Body of pancreas (tissue), 4 donors: ENCODE measurements at regions not wholly inside any gene's neighbourhood (a gene's known extent, or its start where the extent isn't known, plus 50 kb on each side); places are given as distances from the start of the nearest gene placed in this dataset.

ENCODE experiments used
- ATAC-seq: fragments of 150-250 bp; one replicate; pipeline ENCODE4 v1.9.1; 2016
- DNase-seq, 4 donors: peaks; one replicate each; pipeline ENCODE4 v3.0.0-alpha.2; 2019
- H3K27ac ChIP-seq, 4 donors: fragments of 200-600 bp; sonication (generic); 1 replicate in 3 of 4; 2 replicates in 1 of 4; pipeline versions ENCODE4 v1.5.1 to v1.6.1; 2016 to 2019; ENCODE audit warnings: mild to moderate bottlenecking in 1 of 4, mixed read lengths in 1 of 4, moderate library complexity in 1 of 4
- H3K27me3 ChIP-seq, 2 donors: fragments of 200-600 bp; sonication (generic); one replicate each; pipeline ENCODE4 v1.6.0; 2016; ENCODE audit warnings: mild to moderate bottlenecking in 1 of 2
- H3K36me3 ChIP-seq, 2 donors: fragments of 200-600 bp; sonication (generic); replicated peaks in 1 of 2; 2 replicates each; pipeline ENCODE4 v1.5.1; 2016; ENCODE audit warnings: low read depth in 2 of 2; ENCODE audit not compliant: insufficient read depth in 1 of 2
- H3K4me1 ChIP-seq: fragments of 200-600 bp; sonication (generic); one replicate; pipeline ENCODE4 v1.6.0; 2016
- H3K4me3 ChIP-seq, 2 donors: fragments of 200-600 bp; sonication (generic); 1 replicate in 1 of 2; 2 replicates in 1 of 2; pipeline ENCODE4 v1.5.1; 2016 to 2019
- H3K9me3 ChIP-seq, 3 donors: fragments of 200-600 bp; sonication (generic); 1 replicate in 2 of 3; 2 replicates in 1 of 3; pipeline ENCODE4 v1.5.1; 2016
- POLR2A ChIP-seq, 3 donors: fragments of 450-650 bp; IDR thresholded peaks; one replicate each; pipeline ENCODE4 v1.6.1; 2016; ENCODE audit warnings: antibody characterized with exemption in 3 of 3, mild to moderate bottlenecking in 2 of 3
- WGBS, 2 donors: methylation state at CpG; one replicate each; pipeline ENCODE4 v1.1.5; 2017; 5-methylcytosine and 5-hydroxymethylcytosine counted together
- intact Hi-C: fragments of 100-400 bp; cut with DNase I; formaldehyde crosslinking; loops from one replicate; pipeline ENCODE4 v1.15.1; 2023
- TF ChIP-seq, protein P1 (sequence below), 7 experiments: fragments of 450-650 bp in 4 of 7; fragments of 200-600 bp in 3 of 7; sonication (generic) in 3 of 7; IDR thresholded peaks; one replicate each; pipeline ENCODE4 v1.5.1; 2016 to 2019; ENCODE audit warnings: antibody characterized with exemption in 7 of 7

DNA sequence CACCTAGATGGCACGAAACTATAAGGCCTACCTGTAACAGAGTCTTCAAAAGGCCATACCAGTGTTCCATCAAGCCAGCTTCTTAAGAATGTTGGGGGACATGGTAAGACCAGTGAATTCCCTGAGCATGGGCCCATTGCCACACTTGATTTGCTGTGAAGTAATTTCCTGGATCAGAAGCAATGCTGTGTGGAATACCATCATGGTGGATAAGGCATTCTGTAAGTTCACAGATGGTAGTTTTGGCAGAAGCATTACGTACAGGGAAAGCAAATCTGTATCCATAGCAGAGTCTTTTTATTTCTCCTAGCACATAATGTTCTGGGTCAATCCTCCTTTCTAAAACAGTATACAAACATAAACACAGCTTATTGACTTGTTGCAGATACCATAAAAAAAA lies 89.1 kb upstream of the MAST4 start:
- H3K9me3 ChIP-seq = no peaks in the 10 kb centered on the region
- DNase-seq (no peak), ATAC-seq (no peak)
- no peak overlapping the region for H3K4me3 ChIP-seq
- H3K27ac ChIP-seq = no peak overlapping the region
- no peak for TF ChIP-seq POLR2A (IDR thresholded peaks at IDR 0.05)
- TF ChIP-seq, protein P1, sequence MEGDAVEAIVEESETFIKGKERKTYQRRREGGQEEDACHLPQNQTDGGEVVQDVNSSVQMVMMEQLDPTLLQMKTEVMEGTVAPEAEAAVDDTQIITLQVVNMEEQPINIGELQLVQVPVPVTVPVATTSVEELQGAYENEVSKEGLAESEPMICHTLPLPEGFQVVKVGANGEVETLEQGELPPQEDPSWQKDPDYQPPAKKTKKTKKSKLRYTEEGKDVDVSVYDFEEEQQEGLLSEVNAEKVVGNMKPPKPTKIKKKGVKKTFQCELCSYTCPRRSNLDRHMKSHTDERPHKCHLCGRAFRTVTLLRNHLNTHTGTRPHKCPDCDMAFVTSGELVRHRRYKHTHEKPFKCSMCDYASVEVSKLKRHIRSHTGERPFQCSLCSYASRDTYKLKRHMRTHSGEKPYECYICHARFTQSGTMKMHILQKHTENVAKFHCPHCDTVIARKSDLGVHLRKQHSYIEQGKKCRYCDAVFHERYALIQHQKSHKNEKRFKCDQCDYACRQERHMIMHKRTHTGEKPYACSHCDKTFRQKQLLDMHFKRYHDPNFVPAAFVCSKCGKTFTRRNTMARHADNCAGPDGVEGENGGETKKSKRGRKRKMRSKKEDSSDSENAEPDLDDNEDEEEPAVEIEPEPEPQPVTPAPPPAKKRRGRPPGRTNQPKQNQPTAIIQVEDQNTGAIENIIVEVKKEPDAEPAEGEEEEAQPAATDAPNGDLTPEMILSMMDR (IDR thresholded peaks at IDR 0.05) = no peak
- 86 to 89% methylated on average over 2 of the region's 2 CpGs for WGBS, 2 donors
- H3K4me1 ChIP-seq = no peaks in the 10 kb centered on the region
- no peaks in the 10 kb centered on the region for H3K36me3 ChIP-seq
- no peaks in the 10 kb centered on the region for H3K27me3 ChIP-seq
- intact Hi-C loops = no loop called here

DNA sequence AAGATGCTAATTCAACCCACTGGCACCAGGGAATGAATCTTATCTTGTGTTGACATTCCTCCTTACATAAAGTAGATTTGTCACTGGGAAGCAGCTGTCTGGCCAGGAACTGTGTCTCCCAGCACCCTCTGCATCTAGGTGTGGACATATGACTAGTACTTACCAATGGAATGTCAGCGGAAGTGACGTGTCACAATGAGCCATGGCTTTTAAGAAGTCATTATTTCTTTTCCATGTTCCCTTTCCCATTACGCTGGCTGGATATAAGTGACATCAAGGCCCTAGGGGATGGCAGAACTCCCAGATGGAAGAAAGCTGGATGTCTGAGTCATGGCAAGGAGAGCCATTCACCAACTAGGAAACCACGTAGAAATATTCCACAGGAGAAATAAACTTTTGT lies 84.7 kb upstream of the MAST4 start:
- no peak for TF ChIP-seq POLR2A (IDR thresholded peaks at IDR 0.05)
- TF ChIP-seq, protein P1 (IDR thresholded peaks at IDR 0.05) = no peak
- H3K27me3 ChIP-seq = no peaks in the 10 kb centered on the region
- no peak overlapping the region for H3K4me3 ChIP-seq
- WGBS, 2 donors = 88 to 91% methylated on average over 4 of the region's 4 CpGs
- no peaks in the 10 kb centered on the region for H3K9me3 ChIP-seq
- ATAC-seq (no peak), DNase-seq (no peak)
- intact Hi-C loops = no loop called here
- H3K27ac ChIP-seq = no peak overlapping the region
- H3K36me3 ChIP-seq = no peaks in the 10 kb centered on the region
- H3K4me1 ChIP-seq = no peaks in the 10 kb centered on the region

DNA sequence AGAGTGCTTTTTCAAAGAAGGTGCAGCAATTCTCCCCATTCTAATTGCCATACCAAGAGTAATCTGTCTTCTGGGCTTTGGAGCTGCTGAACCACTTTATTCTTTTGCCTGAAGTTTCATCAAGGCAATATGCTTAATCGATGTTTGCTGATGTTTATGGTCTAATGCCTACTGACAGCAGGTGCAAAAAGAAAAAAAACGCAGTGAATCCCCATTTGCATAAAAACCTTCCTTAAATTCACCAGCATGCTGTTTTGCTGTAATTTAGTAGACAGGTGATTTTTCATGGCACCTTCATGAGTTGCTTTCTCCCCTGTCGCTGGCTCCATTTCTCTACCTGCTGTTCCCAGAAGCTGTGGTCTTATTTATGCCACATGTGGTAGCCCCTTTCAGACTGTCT lies 83.1 kb upstream of the MAST4 start:
- no peak for ATAC-seq
- no peaks in the 10 kb centered on the region for H3K36me3 ChIP-seq
- 56 to 70% methylated on average over 3 of the region's 3 CpGs for WGBS, 2 donors
- H3K27ac ChIP-seq = no peak overlapping the region
- intact Hi-C loops = no loop called here
- H3K9me3 ChIP-seq = no peaks in the 10 kb centered on the region
- no peak for TF ChIP-seq POLR2A (IDR thresholded peaks at IDR 0.05)
- TF ChIP-seq, protein P1 (IDR thresholded peaks at IDR 0.05) = no peak
- H3K4me1 ChIP-seq = no peaks in the 10 kb centered on the region
- H3K4me3 ChIP-seq = no peak overlapping the region
- no peaks in the 10 kb centered on the region for H3K27me3 ChIP-seq
- DNase-seq = no peak

DNA sequence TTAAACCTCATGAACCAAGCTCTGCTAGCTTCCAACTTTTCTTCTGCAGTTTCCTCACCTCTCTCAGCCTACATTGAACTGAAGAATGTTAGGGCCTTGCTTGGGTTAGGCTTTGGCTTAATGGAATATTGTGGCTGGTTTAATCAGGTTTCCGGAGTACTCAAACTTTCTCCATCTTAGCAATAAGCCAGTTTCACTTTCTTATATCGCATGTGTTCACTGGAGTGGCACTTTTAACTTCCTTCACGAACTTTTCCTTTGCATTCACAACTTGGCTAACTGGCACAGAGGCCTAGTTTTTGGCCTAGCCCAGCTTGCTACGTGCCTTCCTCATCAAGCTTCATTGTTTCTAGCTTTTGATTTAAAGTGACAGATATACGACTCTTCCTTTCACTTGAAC lies 81.0 kb upstream of the MAST4 start:
- DNase-seq (no peak), ATAC-seq (no peak)
- Histone ChIP-seq H3K9me3 (peaks cover 0 to 7% (median 0%) of the 10 kb centered on the region in 3 donors), H3K4me3 (no peak overlapping the region), H3K36me3 (no peaks in the 10 kb centered on the region), H3K27ac (no peak overlapping the region), H3K27me3 (no peaks in the 10 kb centered on the region), H3K4me1 (no peaks in the 10 kb centered on the region)
- WGBS, 2 donors = 73 to 78% methylated on average over 5 of the region's 5 CpGs
- intact Hi-C loops = no loop called here
- TF ChIP-seq POLR2A (IDR thresholded peaks at IDR 0.05) = no peak
- TF ChIP-seq, protein P1 (IDR thresholded peaks at IDR 0.05) = no peak

DNA sequence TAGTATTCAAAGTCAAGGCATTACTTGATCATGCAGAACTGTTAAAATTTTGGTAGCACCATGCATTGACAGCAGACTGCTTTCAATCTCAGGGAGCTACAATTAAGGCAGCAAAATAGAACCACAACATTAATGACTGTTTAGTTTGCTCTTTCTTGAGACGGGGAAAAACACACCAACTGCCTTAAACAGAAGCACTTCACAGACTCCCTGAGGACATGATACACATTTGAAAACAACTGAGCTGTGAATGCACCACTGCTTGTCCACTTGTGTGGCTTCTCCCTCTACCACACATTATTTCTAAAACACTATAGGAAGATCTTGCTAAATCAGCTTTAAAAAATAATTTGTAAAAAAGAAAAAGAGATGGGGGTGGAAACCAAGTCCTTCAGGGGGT lies 79.6 kb upstream of the MAST4 start:
- Histone ChIP-seq H3K36me3 (no peaks in the 10 kb centered on the region), H3K27ac (no peak overlapping the region), H3K4me3 (no peak overlapping the region), H3K27me3 (no peaks in the 10 kb centered on the region), H3K4me1 (no peaks in the 10 kb centered on the region), H3K9me3 (peaks cover 0 to 8% (median 0%) of the 10 kb centered on the region in 3 donors)
- ATAC-seq (no peak), DNase-seq (no peak)
- intact Hi-C loops = no loop called here
- WGBS, 2 donors = 95% methylated on average over 1 of the region's 1 CpG
- TF ChIP-seq, protein P1 (IDR thresholded peaks at IDR 0.05) = no peak
- TF ChIP-seq POLR2A (IDR thresholded peaks at IDR 0.05) = no peak
